DMS153 treated with DMSO at 0.1 percent for 48 hours (cell line): ENCODE measurements at regions not wholly inside any gene's neighbourhood (a gene's known extent, or its start where the extent isn't known, plus 50 kb on each side); places are given as distances from the start of the nearest gene placed in this dataset.
"Not testable (repeated sequence)": the region's sequence is repeated elsewhere in the genome, so short reads cannot be mapped to it uniquely, and the experiment has no call there.

ENCODE experiments used
- DNase-seq: peaks from one replicate; lab custom pipeline; 2025; ENCODE audit not compliant: unreplicated experiment; lab: John Stamatoyannopoulos, UW

GRCh38 chr13:82259284-82259683, 1623.0 kb downstream of the SLITRK1 start:
- no peak for DNase-seq

- no peak for DNase-seq
These were observed 1624.3 kb downstream of the SLITRK1 start for GRCh38 chr13:82257790-82258507.

DNA sequence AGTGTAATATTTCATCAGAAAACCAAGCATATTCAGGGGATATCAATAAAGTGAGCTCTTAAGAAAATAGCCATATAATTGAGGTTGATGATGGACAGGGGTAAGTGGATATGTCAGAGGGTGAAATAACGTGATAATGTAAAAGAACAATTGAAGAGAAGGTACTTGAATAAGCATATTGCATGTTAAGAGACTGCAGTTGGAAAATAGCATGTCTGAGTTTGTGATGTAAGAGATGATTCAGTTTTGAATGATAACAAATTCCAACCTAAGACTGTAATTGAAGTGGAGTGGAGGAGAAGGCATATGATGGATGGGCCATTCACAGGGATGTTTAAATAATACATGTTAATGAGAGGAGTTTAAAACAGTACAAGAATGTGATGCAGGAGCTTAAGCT, 1633.5 kb downstream of the SLITRK1 start:
- DNase-seq = no peak

DNA sequence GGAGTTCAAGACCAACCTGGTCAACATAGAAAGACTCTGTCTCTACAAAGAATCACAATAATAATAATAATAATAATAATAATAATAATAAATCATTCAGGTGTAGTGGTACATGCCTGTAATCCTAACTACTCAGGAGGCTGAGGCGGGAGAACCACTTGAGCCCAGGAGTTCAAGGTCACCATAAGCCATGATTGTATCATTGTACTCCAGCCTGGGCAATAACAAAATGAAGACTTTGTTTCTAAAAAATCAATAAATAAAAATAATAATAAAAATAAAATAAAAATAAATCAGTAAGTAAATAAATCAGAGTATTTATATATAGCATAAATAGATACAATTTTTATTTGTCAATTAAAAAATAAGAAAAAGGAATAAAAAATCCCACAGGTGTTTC, 1636.4 kb downstream of the SLITRK1 start:
- no peak for DNase-seq

- no peak for DNase-seq
These were observed 1657.5 kb downstream of the SLITRK1 start for GRCh38 chr13:82224806-82225205.

DNA sequence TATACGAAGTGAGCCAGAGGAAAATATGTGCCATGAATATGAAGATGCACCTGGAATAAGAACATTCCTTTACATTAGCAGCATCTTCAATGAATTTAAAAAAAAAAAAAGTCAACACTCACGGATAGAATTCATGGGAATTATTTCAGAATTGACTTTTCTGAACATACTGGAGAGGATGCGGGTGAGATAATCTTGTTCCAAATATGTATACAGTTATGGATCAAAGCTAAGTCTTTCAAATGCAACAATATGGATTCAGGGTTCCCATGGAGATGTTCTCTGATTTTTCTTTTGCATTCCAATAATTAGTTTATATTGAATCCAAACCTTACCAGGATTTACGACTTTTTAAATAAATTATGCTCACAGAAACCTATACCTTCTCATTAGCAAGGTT, 1660.7 kb downstream of the SLITRK1 start:
- no peak for DNase-seq

DNA sequence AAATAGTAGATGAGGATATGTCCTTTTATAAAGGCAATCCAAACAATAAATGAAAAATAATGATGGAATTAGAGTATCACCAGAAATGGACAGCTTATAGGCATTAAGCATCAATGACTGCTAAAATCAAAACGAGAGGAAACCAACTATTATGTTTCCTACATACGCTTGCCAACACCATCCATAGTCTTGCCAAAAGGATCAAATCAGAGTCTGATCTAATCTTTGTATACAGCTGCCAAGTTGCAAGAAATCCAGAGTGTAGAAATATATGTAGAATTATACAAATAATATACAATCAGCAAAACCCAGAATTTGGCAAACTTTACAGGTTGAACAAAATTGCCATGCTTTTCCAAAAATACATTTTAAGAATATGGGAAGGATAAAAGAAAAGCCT, 1661.6 kb downstream of the SLITRK1 start:
- DNase-seq = no peak

DNA sequence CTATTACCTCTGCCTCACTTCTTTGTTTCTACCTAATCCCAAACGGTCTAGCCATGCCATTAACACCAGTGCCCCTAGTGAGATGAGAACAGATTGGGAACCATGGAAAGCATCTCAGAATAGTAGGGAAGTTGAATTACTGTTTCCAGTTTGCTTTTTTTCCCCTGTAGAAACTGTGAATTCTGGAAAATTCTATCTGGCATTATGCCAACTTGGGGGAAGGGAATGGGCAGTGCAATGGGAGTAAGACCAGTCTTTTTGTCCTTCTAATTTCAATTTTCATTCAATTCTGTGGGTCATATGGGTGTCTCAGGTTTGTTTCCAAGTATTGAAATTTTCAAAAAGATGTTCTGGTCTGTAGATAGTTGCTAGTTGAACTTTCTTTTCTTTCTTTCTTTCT, 1666.1 kb downstream of the SLITRK1 start:
- no peak for DNase-seq

DNA sequence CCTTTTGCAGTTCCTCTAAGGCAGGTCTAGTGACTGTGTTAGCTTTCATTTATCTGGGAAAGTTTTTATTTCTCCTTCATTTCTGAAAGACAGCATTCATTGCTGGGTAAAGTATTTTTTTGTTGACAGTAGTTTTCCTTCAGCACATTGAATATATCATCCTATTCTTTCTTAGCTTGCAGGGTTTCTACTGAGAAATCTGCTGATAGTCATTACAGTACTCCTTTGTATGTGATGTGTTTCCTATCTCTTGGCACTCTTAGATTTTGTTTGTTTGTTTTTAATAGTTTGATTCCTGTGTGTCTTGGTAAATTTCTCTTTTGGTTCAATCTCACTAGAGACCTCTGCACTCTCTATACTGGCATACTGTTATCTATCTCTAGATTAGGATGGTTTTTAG, 1667.9 kb downstream of the SLITRK1 start:
- no peak for DNase-seq

GRCh38 chr13:82206241-82206640, 1676.0 kb downstream of the SLITRK1 start:
- no peak for DNase-seq

GRCh38 chr13:82202398-82202797, 1679.9 kb downstream of the SLITRK1 start:
- no peak for DNase-seq

DNA sequence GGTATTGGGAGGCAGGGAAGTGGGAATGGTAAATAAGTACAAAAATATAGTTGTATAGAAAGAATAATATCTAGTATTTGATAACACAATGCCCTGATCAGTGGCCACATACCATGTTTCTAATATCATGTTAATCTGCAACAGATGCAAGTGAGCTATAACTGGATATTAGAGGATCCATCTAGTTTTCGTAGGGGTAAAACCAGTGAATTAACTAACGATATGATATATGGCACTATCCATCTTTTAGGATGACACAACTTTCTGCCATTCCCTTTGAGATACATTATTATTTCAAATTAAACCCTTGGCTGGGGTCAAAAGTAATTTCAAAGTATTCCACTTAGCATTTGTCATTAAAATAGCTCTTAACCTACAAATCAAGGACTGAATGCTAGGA, 1686.2 kb downstream of the SLITRK1 start:
- DNase-seq = no peak

DNA sequence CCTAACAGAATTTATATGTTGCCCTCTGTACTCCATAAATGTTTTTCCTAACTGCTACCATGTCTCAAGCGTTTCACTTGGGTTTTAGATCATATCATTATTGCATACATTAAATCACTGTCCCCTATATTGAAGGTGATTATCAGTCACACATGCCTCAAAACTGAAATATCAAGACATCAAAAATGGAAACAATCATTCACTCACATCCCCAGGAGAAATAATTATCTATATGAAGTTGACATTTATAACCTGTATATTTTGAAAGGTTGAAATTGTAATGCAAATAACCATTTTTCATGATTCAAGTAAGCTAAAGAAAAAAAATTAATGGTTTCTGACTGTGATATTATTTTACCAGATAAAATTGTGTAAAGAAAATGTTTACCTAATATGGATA, 1695.0 kb downstream of the SLITRK1 start:
- no peak for DNase-seq

DNA sequence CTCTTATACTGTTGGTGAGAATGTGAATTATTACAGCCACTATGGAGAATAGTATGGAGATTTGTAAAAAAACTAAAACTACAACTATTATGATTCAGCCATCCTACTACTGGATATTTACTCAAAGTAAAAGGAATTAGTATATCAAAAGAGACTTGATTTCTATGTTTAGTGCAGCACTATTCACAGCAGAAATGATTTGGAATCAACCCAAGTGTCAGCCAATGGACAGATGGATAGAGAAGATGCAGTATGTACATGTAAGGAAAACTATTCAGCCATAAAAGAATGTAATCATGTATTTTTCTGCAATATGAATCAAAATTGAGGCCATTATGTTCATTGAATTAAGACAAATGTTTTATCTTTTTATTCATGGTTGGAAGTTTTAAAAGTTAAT, 1705.5 kb downstream of the SLITRK1 start:
- no peak for DNase-seq

DNA sequence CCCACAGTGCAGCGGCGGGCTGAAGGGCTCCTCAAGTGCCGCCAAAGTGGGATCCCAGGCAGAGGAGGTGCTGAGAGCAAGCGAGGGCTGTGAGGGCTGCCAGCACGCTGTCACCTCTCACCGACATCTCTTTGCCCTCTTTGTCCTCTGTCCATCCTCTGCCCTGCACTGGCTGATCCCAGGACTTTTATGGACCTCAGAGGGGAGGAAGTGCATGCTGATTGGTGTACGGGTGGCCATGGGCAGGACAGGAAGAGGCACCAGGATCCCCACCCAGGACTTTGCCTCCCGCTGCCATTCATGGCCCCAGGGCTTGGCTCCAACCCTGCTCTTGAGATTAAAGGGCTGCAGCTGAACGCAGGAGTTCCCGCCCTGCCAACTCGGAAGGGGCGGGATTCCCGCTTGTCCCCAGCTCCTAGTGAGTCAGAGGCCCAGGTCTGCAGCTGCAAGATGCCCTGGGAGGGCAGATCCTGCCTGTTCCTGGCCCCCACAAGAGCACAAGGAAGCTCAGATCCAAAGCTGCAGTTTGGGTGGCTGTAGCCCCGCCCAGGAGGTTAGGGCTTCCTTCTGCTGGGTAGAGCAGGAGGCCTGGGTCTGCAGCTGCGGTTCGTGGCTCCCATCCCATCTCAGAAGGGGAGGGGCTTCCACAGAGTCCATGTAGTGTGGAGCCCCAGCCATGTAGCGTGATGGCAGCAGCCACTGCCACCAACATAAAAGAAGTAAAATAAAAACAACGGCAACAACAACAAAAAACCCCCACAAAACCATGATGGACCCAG, 1716.7 kb downstream of the SLITRK1 start:
- DNase-seq = no peak

- DNase-seq = not testable (repeated sequence)
These were observed 1717.4 kb downstream of the SLITRK1 start for GRCh38 chr13:82164780-82165395.

GRCh38 chr13:82147526-82147925, 1734.7 kb downstream of the SLITRK1 start:
- DNase-seq = no peak

DNA sequence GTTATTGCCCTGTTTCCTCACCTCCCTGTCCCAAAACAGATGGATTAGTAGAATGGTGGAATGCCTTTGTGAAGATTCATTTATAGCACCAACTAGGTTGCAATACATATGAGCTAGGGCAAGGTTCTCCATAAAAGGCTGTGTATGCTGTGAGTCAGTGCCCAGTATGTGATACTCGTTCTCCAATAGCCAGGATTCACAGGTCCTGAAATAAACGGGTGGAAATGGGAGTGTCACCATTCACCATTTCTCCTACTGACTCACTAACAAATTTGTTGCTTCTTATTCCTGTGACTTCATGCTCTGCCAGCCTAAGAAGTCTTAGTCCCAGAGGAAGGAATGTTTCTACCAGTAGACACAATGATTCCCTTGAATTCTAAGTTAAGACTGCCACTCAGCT, 1745.4 kb downstream of the SLITRK1 start:
- DNase-seq = no peak

DNA sequence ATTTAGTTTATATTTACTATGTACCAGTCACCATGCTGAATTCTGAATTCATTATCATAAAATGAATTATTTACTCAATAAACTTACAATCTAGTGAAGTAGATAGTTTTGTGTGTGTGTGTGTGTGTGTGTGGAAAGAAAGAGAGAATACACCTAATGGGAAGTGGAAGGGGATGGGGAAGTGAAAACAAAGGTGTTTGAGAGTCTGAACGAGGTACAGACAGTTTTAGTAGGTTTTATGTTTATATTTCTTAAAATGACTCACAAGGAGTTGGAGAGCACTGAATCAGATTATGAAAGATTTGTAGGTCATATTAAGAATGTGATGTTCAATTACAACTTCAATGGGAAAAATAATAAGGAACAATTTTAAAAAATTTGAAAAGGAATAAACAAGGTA, 1753.0 kb downstream of the SLITRK1 start:
- DNase-seq = no peak

GRCh38 chr13:82118589-82118988, 1763.7 kb downstream of the SLITRK1 start:
- no peak for DNase-seq

GRCh38 chr13:82116422-82116989, 1765.8 kb downstream of the SLITRK1 start:
- DNase-seq = no peak

DNA sequence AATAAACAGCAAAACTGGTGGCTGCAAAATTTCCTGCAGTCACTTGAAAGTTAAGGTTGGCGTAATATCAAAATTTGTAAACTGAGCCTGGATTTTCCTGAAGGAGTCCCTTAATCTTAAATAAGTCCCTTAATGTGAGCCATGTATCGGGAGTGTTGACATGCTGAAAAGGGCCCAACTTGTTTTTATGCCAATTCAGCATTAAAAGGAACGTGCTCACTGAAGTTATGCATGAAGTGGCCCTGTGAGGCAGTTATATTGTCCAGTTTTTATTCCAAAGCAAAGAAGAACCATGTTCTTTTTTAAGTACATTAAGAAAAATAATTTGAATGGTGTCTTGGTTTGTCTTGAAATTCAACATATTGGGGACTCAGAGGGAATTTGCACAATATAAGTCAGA, 1766.9 kb downstream of the SLITRK1 start:
- no peak for DNase-seq
